IMR-90 (cell line): ENCODE measurements at regions not wholly inside any gene's neighbourhood (a gene's known extent, or its start where the extent isn't known, plus 50 kb on each side); places are given as distances from the start of the nearest gene placed in this dataset.

Experiments used
- BHLHE40 ChIP-seq: fragments of 150-350 bp; IDR thresholded peaks from 2 replicates; pipeline ENCODE4 v1.6.1; 2016; ENCODE audit warnings: mild to moderate bottlenecking, low read depth, low read length
- CEBPB ChIP-seq: IDR thresholded peaks from 2 replicates; pipeline ENCODE4 v1.6.1; 2012; ENCODE audit warnings: low read depth, low read length, improper control_type of control experiment
- CTCF ChIP-seq: conservative IDR thresholded peaks from 2 replicates; pipeline ENCODE4 v1.5.1; 2012; ENCODE audit warnings: mild to moderate bottlenecking, low read depth, low read length, improper control_type of control experiment
- ELK1 ChIP-seq: fragments of 150-350 bp; IDR thresholded peaks from 2 replicates; pipeline ENCODE4 v1.6.1; 2016; ENCODE audit warnings: low read depth, mild to moderate bottlenecking, low read length, moderate library complexity, borderline replicate concordance
- MAZ ChIP-seq: IDR thresholded peaks from 2 replicates; pipeline ENCODE4 v1.6.1; 2012; ENCODE audit warnings: low read depth, mild to moderate bottlenecking, low read length, improper control_type of control experiment, moderate library complexity, borderline replicate concordance
- POLR2A ChIP-seq: IDR thresholded peaks from 2 replicates; pipeline ENCODE4 v1.6.1; 2012; ENCODE audit warnings: mild to moderate bottlenecking, low read depth, low read length
- RAD21 ChIP-seq: IDR thresholded peaks from 2 replicates; pipeline ENCODE4 v1.6.1; 2012; ENCODE audit warnings: low read length, improper control_type of control experiment
- RCOR1 ChIP-seq: IDR thresholded peaks from 2 replicates; pipeline ENCODE4 v1.6.1; 2012; ENCODE audit warnings: mild to moderate bottlenecking, low read length, improper control_type of control experiment; ENCODE audit not compliant: insufficient replicate concordance
- RFX5 ChIP-seq: IDR thresholded peaks from 2 replicates; pipeline ENCODE4 v1.8.0; 2012; ENCODE audit warnings: low read depth, mild to moderate bottlenecking, low read length, moderate library complexity
- SMC3 ChIP-seq: fragments of 150-350 bp; IDR thresholded peaks from 2 replicates; pipeline ENCODE4 v1.6.1; 2016; ENCODE audit warnings: low read depth, mild to moderate bottlenecking, antibody characterized with exemption, low read length, moderate library complexity

- TF ChIP-seq POLR2A (no peak), CTCF (no peak), MAZ (no peak), RAD21 (no peak), ELK1 (no peak), RCOR1 (no peak), BHLHE40 (no peak), RFX5 (no peak), CEBPB (no peak; the same call in 1 of the 2 replicates), SMC3 (no peak)
Measured at GRCh38 chr16:54341892-54342776, 55.5 kb upstream of the IRX3 start.
